B cell (primary cell): ENCODE measurements at regions not wholly inside any gene's neighbourhood (a gene's known extent, or its start where the extent isn't known, plus 50 kb on each side); places are given as distances from the start of the nearest gene placed in this dataset.

Experiments
- ATAC-seq: fragments of 200-7000 bp; cut with Tn5 transposase; one replicate; pipeline ENCODE4 v1.10.0; 2021; ENCODE audit warnings: low read depth, mild to moderate bottlenecking, moderate number of reproducible peaks, moderate library complexity
- CTCF ChIA-PET: fragments of 350-600 bp; sonication (Branson Sonifier 250); formaldehyde crosslinking; loops from one replicate; lab custom pipeline; 2021; ENCODE audit warnings: antibody characterized with exemption, inconsistent platforms; lab: Charles Lee
- POLR2A ChIA-PET: fragments of 350-600 bp; sonication (Branson Sonifier 250); formaldehyde crosslinking; loops from one replicate; lab custom pipeline; 2021; ENCODE audit warnings: antibody characterized with exemption; lab: Charles Lee
- DNase-seq: peaks from one replicate; pipeline ENCODE4 v3.0.0; 2013
- H2AFZ ChIP-seq: 2 replicates; pipeline ENCODE4 v1.6.1; 2012; ENCODE audit warnings: mild to moderate bottlenecking, low read depth, low read length; ENCODE audit not compliant: insufficient read depth, poor library complexity, severe bottlenecking
- H3K27ac ChIP-seq, 2 donors: 1 replicate in 1 of 2; 2 replicates in 1 of 2; pipeline ENCODE4 v1.5.1; 2012 to 2013; ENCODE audit warnings: low read length in 2 of 2, mild to moderate bottlenecking in 2 of 2, moderate library complexity in 1 of 2
- H3K27me3 ChIP-seq, 4 experiments: fragments of 200-600 bp in 1 of 4; sonication (generic) in 1 of 4; replicated peaks in 1 of 4; 1 replicate in 2 of 4; 2 replicates in 2 of 4; pipeline versions ENCODE4 v1.6.1 to v1.7.0; 2013 to 2016; ENCODE audit warnings: low read length in 3 of 4, mild to moderate bottlenecking in 2 of 4, mixed read lengths in 1 of 4, moderate library complexity in 1 of 4; ENCODE audit not compliant: insufficient read depth in 4 of 4, control insufficient read depth in 3 of 4; ENCODE audit errors: control extremely low read depth in 1 of 4
- H3K36me3 ChIP-seq, 2 experiments: replicated peaks in 1 of 2; 1 replicate in 1 of 2; 2 replicates in 1 of 2; pipeline versions ENCODE4 v1.6.1 to v1.7.1; 2013; ENCODE audit warnings: low read length in 1 of 2; ENCODE audit not compliant: insufficient read depth in 2 of 2, control insufficient read depth in 1 of 2; ENCODE audit errors: control extremely low read depth in 1 of 2, extremely low read depth in 1 of 2
- H3K4me1 ChIP-seq, 2 donors: fragments of 200-600 bp in 1 of 2; sonication (generic) in 1 of 2; 1 replicate in 1 of 2; 2 replicates in 1 of 2; pipeline versions ENCODE4 v1.5.1 to v1.6.1; 2013 to 2017; ENCODE audit warnings: low read length in 2 of 2; ENCODE audit not compliant: control insufficient read depth in 2 of 2, insufficient read depth in 2 of 2
- H3K4me2 ChIP-seq: replicated peaks from 2 replicates; pipeline ENCODE3; 2012; ENCODE audit warnings: mild to moderate bottlenecking, low read depth, low read length; ENCODE audit not compliant: poor library complexity, severe bottlenecking
- H3K4me3 ChIP-seq, 5 experiments: fragments of 200-600 bp in 1 of 5; sonication (generic) in 1 of 5; 1 replicate in 3 of 5; 2 replicates in 2 of 5; pipeline versions ENCODE4 v1.5.1 to v1.7.0; 2011 to 2016; ENCODE audit warnings: low read length in 4 of 5, mild to moderate bottlenecking in 4 of 5, low read depth in 2 of 5, control low read depth in 1 of 5, moderate library complexity in 1 of 5; ENCODE audit not compliant: insufficient read depth in 1 of 5; ENCODE audit errors: control extremely low read depth in 1 of 5, extremely low read depth in 1 of 5
- H3K79me2 ChIP-seq: fragments of 200-600 bp; sonication (generic); one replicate; pipeline ENCODE4 v1.6.0; 2016; ENCODE audit warnings: low read length; ENCODE audit not compliant: control insufficient read depth, insufficient read depth
- H3K9ac ChIP-seq: fragments of 200-600 bp; sonication (generic); 2 replicates; pipeline ENCODE4 v1.6.1; 2017; ENCODE audit warnings: mild to moderate bottlenecking, low read length, moderate library complexity
- H3K9me3 ChIP-seq, 3 donors: one replicate each; pipeline versions ENCODE4 v1.6.1 to v1.7.1; 2013; ENCODE audit warnings: low read length in 2 of 3; ENCODE audit not compliant: control insufficient read depth in 2 of 3, insufficient read depth in 1 of 3; ENCODE audit errors: control extremely low read depth in 1 of 3
- H4K20me1 ChIP-seq: 2 replicates; pipeline ENCODE4 v1.6.0; 2012; ENCODE audit warnings: mild to moderate bottlenecking, low read length; ENCODE audit not compliant: insufficient read depth, control insufficient read depth, poor library complexity, severe bottlenecking
- H3K27ac Mint-ChIP-seq: one replicate; pipeline ENCODE4 v1.8.0; 2021; ENCODE audit warnings: mixed read lengths
- H3K27me3 Mint-ChIP-seq: one replicate; pipeline ENCODE4 v1.8.0; 2021; ENCODE audit warnings: mixed read lengths
- H3K4me1 Mint-ChIP-seq: one replicate; pipeline ENCODE4 v1.8.0; 2021; ENCODE audit warnings: mixed read lengths
- H3K4me3 Mint-ChIP-seq: one replicate; pipeline ENCODE4 v1.8.0; 2021; ENCODE audit warnings: mixed read lengths
- H3K9me3 Mint-ChIP-seq: one replicate; pipeline ENCODE4 v1.8.0; 2022; ENCODE audit warnings: mixed read lengths; ENCODE audit not compliant: insufficient read depth
- EZH2 ChIP-seq: IDR thresholded peaks from 2 replicates; pipeline ENCODE4 v1.6.1; 2012; ENCODE audit warnings: borderline replicate concordance, low read depth, mild to moderate bottlenecking, moderate library complexity, low read length; ENCODE audit not compliant: insufficient read depth, poor library complexity, severe bottlenecking
- WGBS: methylation state at CpG from one replicate; pipeline ENCODE4 v1.1.5; 2013; ENCODE audit warnings: missing lambda C conversion rate; ENCODE audit not compliant: insufficient coverage; 5-methylcytosine and 5-hydroxymethylcytosine counted together
- intact Hi-C: fragments of 100-400 bp; cut with micrococcal nuclease; formaldehyde crosslinking; loops from one replicate; pipeline ENCODE4 v1.10.0; 2022
- TF ChIP-seq, protein P1 (sequence below): fragments of 200-600 bp; IDR thresholded peaks from one replicate; pipeline ENCODE4 v1.8.0; 2022; ENCODE audit warnings: antibody characterized with exemption, mild to moderate bottlenecking

GRCh38 chrX:5537098-5537497 is 691.6 kb downstream of the NLGN4X start:
- ChIA-PET CTCF (no interaction called here), POLR2A (no interaction called here)
- H3K27ac Mint-ChIP-seq, result no peak overlapping the region
- Histone ChIP-seq H3K4me1 (no peaks in the 10 kb centered on the region), H3K4me3 (no peak overlapping the region), H3K79me2 (no peaks in the 10 kb centered on the region), H3K27ac (no peak overlapping the region), H3K9me3 (no peaks in the 10 kb centered on the region), H3K27me3 (no peaks in the 10 kb centered on the region), H3K4me2 (no peak overlapping the region), H3K9ac (no peak overlapping the region), H3K36me3 (no peaks in the 10 kb centered on the region), H4K20me1 (no peaks in the 10 kb centered on the region), H2AFZ (no peak overlapping the region)
- H3K27me3 Mint-ChIP-seq, result no peaks in the 10 kb centered on the region
- no peaks in the 10 kb centered on the region for H3K9me3 Mint-ChIP-seq
- intact Hi-C loops, result no loop called here
- H3K4me3 Mint-ChIP-seq, result no peak overlapping the region
- TF ChIP-seq, protein P1, sequence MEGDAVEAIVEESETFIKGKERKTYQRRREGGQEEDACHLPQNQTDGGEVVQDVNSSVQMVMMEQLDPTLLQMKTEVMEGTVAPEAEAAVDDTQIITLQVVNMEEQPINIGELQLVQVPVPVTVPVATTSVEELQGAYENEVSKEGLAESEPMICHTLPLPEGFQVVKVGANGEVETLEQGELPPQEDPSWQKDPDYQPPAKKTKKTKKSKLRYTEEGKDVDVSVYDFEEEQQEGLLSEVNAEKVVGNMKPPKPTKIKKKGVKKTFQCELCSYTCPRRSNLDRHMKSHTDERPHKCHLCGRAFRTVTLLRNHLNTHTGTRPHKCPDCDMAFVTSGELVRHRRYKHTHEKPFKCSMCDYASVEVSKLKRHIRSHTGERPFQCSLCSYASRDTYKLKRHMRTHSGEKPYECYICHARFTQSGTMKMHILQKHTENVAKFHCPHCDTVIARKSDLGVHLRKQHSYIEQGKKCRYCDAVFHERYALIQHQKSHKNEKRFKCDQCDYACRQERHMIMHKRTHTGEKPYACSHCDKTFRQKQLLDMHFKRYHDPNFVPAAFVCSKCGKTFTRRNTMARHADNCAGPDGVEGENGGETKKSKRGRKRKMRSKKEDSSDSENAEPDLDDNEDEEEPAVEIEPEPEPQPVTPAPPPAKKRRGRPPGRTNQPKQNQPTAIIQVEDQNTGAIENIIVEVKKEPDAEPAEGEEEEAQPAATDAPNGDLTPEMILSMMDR, result no peak
- TF ChIP-seq EZH2, result no peak
- 60% methylated on average over 2 of the region's 6 CpGs for WGBS
- ATAC-seq, result no peak
- DNase-seq, result no peak
- H3K4me1 Mint-ChIP-seq, result no peaks in the 10 kb centered on the region

DNA sequence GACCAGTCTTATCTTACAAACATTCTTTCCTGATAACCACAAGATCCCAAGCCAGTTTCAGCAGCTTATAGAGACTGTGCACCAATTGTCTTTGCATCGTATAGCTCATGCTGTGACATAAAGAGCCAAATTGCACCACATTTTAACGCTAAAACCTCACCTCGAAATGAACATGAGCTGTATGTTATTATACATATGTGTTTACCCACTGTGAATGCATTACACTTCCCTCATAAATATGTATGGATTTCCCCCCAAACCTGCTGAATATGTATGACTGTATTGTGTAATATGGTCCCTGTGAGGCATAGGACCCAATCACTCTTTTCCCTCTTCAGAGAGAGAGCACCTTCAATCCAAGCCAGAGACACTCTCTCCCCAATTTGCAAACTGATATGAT is 692.4 kb downstream of the NLGN4X start:
- H3K4me3 ChIP-seq, result no peak overlapping the region
- Mint-ChIP-seq H3K4me1 (no peaks in the 10 kb centered on the region), H3K27ac (no peak overlapping the region), H3K9me3 (no peaks in the 10 kb centered on the region), H3K27me3 (no peaks in the 10 kb centered on the region), H3K4me3 (no peak overlapping the region)
- no peaks in the 10 kb centered on the region for H3K9me3 ChIP-seq
- TF ChIP-seq, protein P1, result no peak
- TF ChIP-seq EZH2, result no peak
- H3K4me1 ChIP-seq, result no peaks in the 10 kb centered on the region
- H2AFZ ChIP-seq, result no peak overlapping the region
- no peak overlapping the region for H3K27ac ChIP-seq
- no peak overlapping the region for H3K9ac ChIP-seq
- intact Hi-C loops, result no loop called here
- WGBS, result no CpG with 5 or more reads among the region's 3 CpGs
- no peaks in the 10 kb centered on the region for H4K20me1 ChIP-seq
- ChIA-PET CTCF (no interaction called here), POLR2A (no interaction called here)
- ATAC-seq (no peak), DNase-seq (no peak)
- H3K79me2 ChIP-seq, result no peaks in the 10 kb centered on the region
- no peak overlapping the region for H3K4me2 ChIP-seq
- H3K27me3 ChIP-seq, result no peaks in the 10 kb centered on the region
- H3K36me3 ChIP-seq, result no peaks in the 10 kb centered on the region
